CD14-positive monocyte (primary cell): ENCODE measurements at regions not wholly inside any gene's neighbourhood (a gene's known extent, or its start where the extent isn't known, plus 50 kb on each side); places are given as distances from the start of the nearest gene placed in this dataset.

Source experiments
- DNase-seq, 3 donors: peaks; one replicate each; pipeline ENCODE4 v3.0.0-alpha.2; 2011 to 2022
- H2AFZ ChIP-seq: 2 replicates; pipeline ENCODE4 v1.6.0; 2012; ENCODE audit warnings: mild to moderate bottlenecking, low read depth, low read length, inconsistent platforms; ENCODE audit not compliant: insufficient read depth, poor library complexity, severe bottlenecking
- H3K27ac ChIP-seq, 2 donors: 1 replicate in 1 of 2; 2 replicates in 1 of 2; pipeline ENCODE4 v1.5.1; 2012 to 2013; ENCODE audit warnings: low read length in 2 of 2, control low read depth in 1 of 2, inconsistent platforms in 1 of 2, low read depth in 1 of 2, mild to moderate bottlenecking in 1 of 2
- H3K27me3 ChIP-seq, 2 donors: one replicate each; pipeline versions ENCODE4 v1.6.0 to v1.6.1; 2011 to 2013; ENCODE audit warnings: low read length in 2 of 2; ENCODE audit not compliant: control insufficient read depth in 2 of 2, insufficient read depth in 2 of 2
- H3K36me3 ChIP-seq, 2 donors: replicated peaks in 1 of 2; 1 replicate in 1 of 2; 2 replicates in 1 of 2; pipeline versions ENCODE4 v1.5.1 to v1.6.1; 2012 to 2013; ENCODE audit warnings: low read length in 2 of 2, control low read depth in 1 of 2, inconsistent platforms in 1 of 2, mild to moderate bottlenecking in 1 of 2; ENCODE audit not compliant: insufficient read depth in 2 of 2, control insufficient read depth in 1 of 2
- H3K4me1 ChIP-seq, 2 donors: 1 replicate in 1 of 2; 2 replicates in 1 of 2; pipeline versions ENCODE4 v1.5.1 to v1.6.1; 2012 to 2013; ENCODE audit warnings: low read length in 2 of 2, control low read depth in 1 of 2, inconsistent platforms in 1 of 2, mild to moderate bottlenecking in 1 of 2, moderate library complexity in 1 of 2; ENCODE audit not compliant: insufficient read depth in 2 of 2, control insufficient read depth in 1 of 2
- H3K4me2 ChIP-seq: replicated peaks from 2 replicates; pipeline ENCODE3; 2012; ENCODE audit warnings: low read length, moderate library complexity, mild to moderate bottlenecking; ENCODE audit not compliant: poor library complexity, severe bottlenecking; ENCODE audit errors: extremely low read depth
- H3K4me3 ChIP-seq, 3 experiments: fragments of 200-600 bp in 1 of 3; sonication (generic) in 1 of 3; replicated peaks in 1 of 3; 1 replicate in 2 of 3; 2 replicates in 1 of 3; pipeline ENCODE4 v1.5.1; 2011 to 2013; ENCODE audit warnings: low read length in 3 of 3, mild to moderate bottlenecking in 3 of 3, control low read depth in 2 of 3, low read depth in 2 of 3, inconsistent platforms in 1 of 3, moderate library complexity in 1 of 3
- H3K79me2 ChIP-seq: 2 replicates; pipeline ENCODE4 v1.6.0; 2012; ENCODE audit warnings: mild to moderate bottlenecking, control low read depth, inconsistent platforms, low read length, moderate library complexity; ENCODE audit not compliant: insufficient read depth
- H3K9ac ChIP-seq: 2 replicates; pipeline ENCODE4 v1.6.0; 2017; ENCODE audit warnings: low read length, mild to moderate bottlenecking; ENCODE audit not compliant: insufficient read depth, poor library complexity, severe bottlenecking
- H3K9me3 ChIP-seq, 2 donors: replicated peaks in 1 of 2; 1 replicate in 1 of 2; 2 replicates in 1 of 2; pipeline versions ENCODE4 v1.5.1 to v1.6.1; 2012 to 2013; ENCODE audit warnings: low read length in 2 of 2, control low read depth in 1 of 2; ENCODE audit not compliant: control insufficient read depth in 1 of 2, insufficient read depth in 1 of 2
- H4K20me1 ChIP-seq: 2 replicates; pipeline ENCODE4 v1.6.0; 2012; ENCODE audit warnings: mild to moderate bottlenecking, low read length, control low read depth, moderate library complexity; ENCODE audit not compliant: insufficient read depth
- H3K27ac Mint-ChIP-seq, 7 donors: one replicate each; pipeline ENCODE4 v1.8.0; 2020; ENCODE audit warnings: mild to moderate bottlenecking in 7 of 7, mixed read lengths in 7 of 7, moderate library complexity in 6 of 7, inconsistent platforms in 2 of 7
- H3K27me3 Mint-ChIP-seq, 3 donors: one replicate each; pipeline ENCODE4 v1.8.0; 2021 to 2022; ENCODE audit warnings: low read depth in 3 of 3, mild to moderate bottlenecking in 3 of 3, mixed read lengths in 3 of 3, moderate library complexity in 3 of 3, inconsistent platforms in 1 of 3
- H3K36me3 Mint-ChIP-seq, 2 donors: one replicate each; pipeline ENCODE4 v1.8.0; 2020; ENCODE audit warnings: mixed read lengths in 2 of 2, inconsistent platforms in 1 of 2, mild to moderate bottlenecking in 1 of 2
- H3K4me1 Mint-ChIP-seq: one replicate; pipeline ENCODE4 v1.8.0; 2020; ENCODE audit warnings: mild to moderate bottlenecking, mixed read lengths
- H3K4me3 Mint-ChIP-seq, 2 donors: one replicate each; pipeline ENCODE4 v1.8.0; 2020; ENCODE audit warnings: mild to moderate bottlenecking in 2 of 2, mixed read lengths in 2 of 2, moderate library complexity in 1 of 2
- H3K9me3 Mint-ChIP-seq, 7 donors: one replicate each; pipeline ENCODE4 v1.8.0; 2020 to 2022; ENCODE audit warnings: mixed read lengths in 7 of 7, mild to moderate bottlenecking in 6 of 7, moderate library complexity in 6 of 7, inconsistent platforms in 2 of 7
- WGBS: methylation state at CpG from one replicate; pipeline ENCODE4 v1.1.5; 2013; ENCODE audit warnings: missing lambda C conversion rate; ENCODE audit not compliant: insufficient coverage; 5-methylcytosine and 5-hydroxymethylcytosine counted together
- intact Hi-C, 2 donors: fragments of 100-400 bp; cut with micrococcal nuclease; formaldehyde crosslinking; loops; one replicate each; pipeline versions ENCODE4 v1.15.0 to v1.15.1; 2023
- TF ChIP-seq, protein P1 (sequence below): fragments of 200-600 bp; IDR thresholded peaks from one replicate; pipeline ENCODE4 v1.8.0; 2022; ENCODE audit warnings: antibody characterized with exemption, mild to moderate bottlenecking

DNA sequence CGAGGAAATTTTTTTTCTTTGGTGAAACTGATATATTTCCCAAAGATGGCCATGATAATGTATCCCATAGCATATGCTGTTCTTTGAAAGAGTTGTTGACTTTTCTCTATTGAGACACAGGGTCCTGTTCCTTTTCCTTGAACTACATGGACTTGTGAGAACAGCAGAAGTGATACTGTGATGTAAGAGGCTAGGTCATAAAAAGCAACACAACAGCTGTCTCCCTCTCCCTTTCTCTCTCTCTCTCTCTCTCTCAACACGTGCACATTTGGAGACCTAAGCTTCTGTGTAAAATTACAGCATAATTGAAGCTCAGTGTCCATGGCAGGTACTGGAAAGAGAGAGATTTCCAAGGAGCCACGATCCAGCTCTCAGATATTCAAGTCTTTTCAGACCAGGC lies 1712.4 kb downstream of the EFNB2 start:
- Histone ChIP-seq H3K27me3 (no peaks in the 10 kb centered on the region), H3K9me3 (peaks cover 5 to 11% of the 10 kb centered on the region in 2 donors), H3K4me1 (no peaks in the 10 kb centered on the region), H3K4me2 (no peak overlapping the region), H3K36me3 (no peaks in the 10 kb centered on the region), H3K79me2 (no peaks in the 10 kb centered on the region), H3K27ac (no peak overlapping the region), H4K20me1 (no peaks in the 10 kb centered on the region), H3K4me3 (no peak overlapping the region), H2AFZ (no peak overlapping the region), H3K9ac (no peak overlapping the region)
- DNase-seq: no peak
- Mint-ChIP-seq H3K9me3 (peaks cover 9 to 29% (median 13%) of the 10 kb centered on the region in 7 donors), H3K27me3 (no peaks in the 10 kb centered on the region), H3K36me3 (no peaks in the 10 kb centered on the region), H3K27ac (no peak overlapping the region), H3K4me1 (no peaks in the 10 kb centered on the region), H3K4me3 (no peak overlapping the region)
- intact Hi-C loops: no loop called here
- TF ChIP-seq, protein P1, sequence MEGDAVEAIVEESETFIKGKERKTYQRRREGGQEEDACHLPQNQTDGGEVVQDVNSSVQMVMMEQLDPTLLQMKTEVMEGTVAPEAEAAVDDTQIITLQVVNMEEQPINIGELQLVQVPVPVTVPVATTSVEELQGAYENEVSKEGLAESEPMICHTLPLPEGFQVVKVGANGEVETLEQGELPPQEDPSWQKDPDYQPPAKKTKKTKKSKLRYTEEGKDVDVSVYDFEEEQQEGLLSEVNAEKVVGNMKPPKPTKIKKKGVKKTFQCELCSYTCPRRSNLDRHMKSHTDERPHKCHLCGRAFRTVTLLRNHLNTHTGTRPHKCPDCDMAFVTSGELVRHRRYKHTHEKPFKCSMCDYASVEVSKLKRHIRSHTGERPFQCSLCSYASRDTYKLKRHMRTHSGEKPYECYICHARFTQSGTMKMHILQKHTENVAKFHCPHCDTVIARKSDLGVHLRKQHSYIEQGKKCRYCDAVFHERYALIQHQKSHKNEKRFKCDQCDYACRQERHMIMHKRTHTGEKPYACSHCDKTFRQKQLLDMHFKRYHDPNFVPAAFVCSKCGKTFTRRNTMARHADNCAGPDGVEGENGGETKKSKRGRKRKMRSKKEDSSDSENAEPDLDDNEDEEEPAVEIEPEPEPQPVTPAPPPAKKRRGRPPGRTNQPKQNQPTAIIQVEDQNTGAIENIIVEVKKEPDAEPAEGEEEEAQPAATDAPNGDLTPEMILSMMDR: no peak
- no CpG with 5 or more reads among the region's 3 CpGs for WGBS

DNA sequence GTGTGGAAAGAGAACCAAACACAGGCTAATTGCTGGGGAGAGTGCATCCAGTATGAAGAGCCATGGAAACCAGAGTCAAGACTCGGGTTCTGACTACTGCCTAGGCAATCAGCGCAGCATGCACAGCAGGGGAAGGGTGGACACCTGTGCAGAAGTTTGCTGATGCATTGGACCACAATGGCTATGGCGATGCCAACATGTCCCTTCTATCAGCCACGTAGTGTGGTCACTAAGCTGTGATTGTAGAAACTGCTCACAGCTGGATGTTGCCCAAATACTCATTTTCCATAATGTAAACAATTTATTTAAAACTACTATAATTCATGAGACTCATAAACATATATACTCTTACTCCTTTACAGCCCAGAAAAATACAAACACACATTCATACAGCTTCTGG lies 1718.2 kb downstream of the EFNB2 start:
- Histone ChIP-seq H3K4me2 (no peak overlapping the region), H2AFZ (no peak overlapping the region), H3K9me3 (no peaks in the 10 kb centered on the region), H4K20me1 (no peaks in the 10 kb centered on the region), H3K27me3 (no peaks in the 10 kb centered on the region), H3K27ac (no peak overlapping the region), H3K9ac (no peak overlapping the region), H3K4me3 (no peak overlapping the region), H3K36me3 (no peaks in the 10 kb centered on the region), H3K4me1 (no peaks in the 10 kb centered on the region), H3K79me2 (no peaks in the 10 kb centered on the region)
- Mint-ChIP-seq H3K27me3 (no peaks in the 10 kb centered on the region), H3K27ac (no peak overlapping the region), H3K4me1 (no peaks in the 10 kb centered on the region), H3K4me3 (no peak overlapping the region), H3K36me3 (no peaks in the 10 kb centered on the region), H3K9me3 (peaks cover 2 to 11% (median 5%) of the 10 kb centered on the region in 7 donors)
- intact Hi-C loops: no loop called here
- no peak for DNase-seq
- WGBS: 88% methylated on average over 2 of the region's 4 CpGs
- TF ChIP-seq, protein P1: no peak
